IMR-90 (cell line): ENCODE measurements at regions not wholly inside any gene's neighbourhood (a gene's known extent, or its start where the extent isn't known, plus 50 kb on each side); places are given as distances from the start of the nearest gene placed in this dataset.

Experiments used
- ATAC-seq: fragments of 200-7000 bp; cut with Tn5 transposase; 2 replicates; pipeline ENCODE4 v1.9.1; 2020; ENCODE audit warnings: low read depth, mild to moderate bottlenecking, moderate library complexity
- BruUV-seq: library from RNA; stranded (reverse); fragments of 400-500 nt; replicated peaks from 2 replicates; lab custom pipeline; 2021; lab: Mats Ljungman, UMichigan
- CTCF ChIA-PET: fragments of 300-600 bp; formaldehyde crosslinking; extraction: SDS; loops from one replicate; lab custom pipeline; 2021; ENCODE audit warnings: antibody characterized with exemption; lab: Yijun Ruan, JAX
- POLR2A ChIA-PET: fragments of 300-600 bp; sonication (Branson Sonifier 250); formaldehyde crosslinking; loops from one replicate; lab custom pipeline; 2022; ENCODE audit warnings: antibody characterized with exemption; ENCODE audit not compliant: unreplicated experiment; lab: Charles Lee
- DNase-seq: peaks from one replicate; pipeline ENCODE4 v3.0.0; 2013
- H2AFZ ChIP-seq: replicated peaks from 2 replicates; pipeline ENCODE3; 2013; ENCODE audit warnings: low read length, mild to moderate bottlenecking; ENCODE audit not compliant: poor library complexity
- H2AK5ac ChIP-seq: 2 replicates; pipeline ENCODE4 v1.6.1; 2013; ENCODE audit warnings: low read depth, low read length, inconsistent platforms
- H2AK9ac ChIP-seq: replicated peaks from 2 replicates; pipeline ENCODE3; 2013; ENCODE audit warnings: mild to moderate bottlenecking, low read depth, low read length, moderate library complexity; ENCODE audit not compliant: poor library complexity
- H2BK120ac ChIP-seq: 2 replicates; pipeline ENCODE4 v1.6.1; 2013; ENCODE audit warnings: low read depth, low read length, inconsistent platforms
- H2BK15ac ChIP-seq: 3 replicates; pipeline ENCODE4 v1.6.1; 2013; ENCODE audit warnings: low read depth, low read length, inconsistent platforms
- H2BK20ac ChIP-seq: 2 replicates; pipeline ENCODE4 v1.6.1; 2013; ENCODE audit warnings: low read depth, mild to moderate bottlenecking, inconsistent platforms, low read length, moderate library complexity
- H2BK5ac ChIP-seq: 2 replicates; pipeline ENCODE4 v1.6.1; 2013; ENCODE audit warnings: mild to moderate bottlenecking, low read depth, low read length, inconsistent platforms; ENCODE audit not compliant: poor library complexity, severe bottlenecking
- H3K14ac ChIP-seq: replicated peaks from 2 replicates; pipeline ENCODE4 v1.6.1; 2013; ENCODE audit warnings: low read depth, low read length, inconsistent platforms
- H3K18ac ChIP-seq: 2 replicates; pipeline ENCODE4 v1.6.1; 2013; ENCODE audit warnings: low read depth, low read length, control low read depth
- H3K23ac ChIP-seq: 2 replicates; pipeline ENCODE4 v1.6.1; 2013; ENCODE audit warnings: low read depth, low read length, inconsistent platforms
- H3K27ac ChIP-seq: 2 replicates; pipeline ENCODE4 v1.5.1; 2013; ENCODE audit warnings: mild to moderate bottlenecking, control low read depth, low read length; ENCODE audit not compliant: insufficient read depth
- H3K27me3 ChIP-seq: 2 replicates; pipeline ENCODE4 v1.6.1; 2013; ENCODE audit warnings: low read length; ENCODE audit not compliant: control insufficient read depth, insufficient read depth
- H3K36me3 ChIP-seq: 2 replicates; pipeline ENCODE4 v1.6.1; 2013; ENCODE audit warnings: low read length, mixed read lengths; ENCODE audit not compliant: control insufficient read depth, insufficient read depth
- H3K4ac ChIP-seq: 2 replicates; pipeline ENCODE4 v1.6.1; 2013; ENCODE audit warnings: low read depth, low read length, inconsistent platforms
- H3K4me1 ChIP-seq: 2 replicates; pipeline ENCODE4 v1.6.1; 2013; ENCODE audit warnings: low read length, mixed read lengths; ENCODE audit not compliant: control insufficient read depth, insufficient read depth
- H3K4me2 ChIP-seq: 2 replicates; pipeline ENCODE4 v1.6.1; 2013; ENCODE audit warnings: low read depth, mild to moderate bottlenecking, control low read depth, low read length, moderate library complexity
- H3K4me3 ChIP-seq: 2 replicates; pipeline ENCODE4 v1.5.1; 2013; ENCODE audit warnings: low read depth, mild to moderate bottlenecking, control low read depth, low read length, moderate library complexity; ENCODE audit not compliant: insufficient read depth
- H3K56ac ChIP-seq: 2 replicates; pipeline ENCODE4 v1.6.1; 2013; ENCODE audit warnings: low read length, inconsistent platforms; ENCODE audit not compliant: insufficient read depth; ENCODE audit errors: extremely low read depth
- H3K79me1 ChIP-seq, 2 experiments: 2 replicates each; pipeline ENCODE4 v1.6.1; 2013; ENCODE audit warnings: low read length in 2 of 2, inconsistent platforms in 1 of 2, low read depth in 1 of 2
- H3K9ac ChIP-seq: 2 replicates; pipeline ENCODE4 v1.6.1; 2013; ENCODE audit warnings: low read depth, low read length, control low read depth
- H3K9me1 ChIP-seq: 2 replicates; pipeline ENCODE4 v1.6.1; 2013; ENCODE audit warnings: low read length, inconsistent platforms; ENCODE audit not compliant: insufficient read depth
- H3K9me3 ChIP-seq: 2 replicates; pipeline ENCODE4 v1.6.1; 2013; ENCODE audit warnings: low read length; ENCODE audit not compliant: control insufficient read depth, insufficient read depth
- H4K20me1 ChIP-seq: 2 replicates; pipeline ENCODE4 v1.6.1; 2013; ENCODE audit warnings: low read length, inconsistent platforms; ENCODE audit not compliant: insufficient read depth
- H4K5ac ChIP-seq: 2 replicates; pipeline ENCODE4 v1.6.1; 2013; ENCODE audit warnings: mild to moderate bottlenecking, low read depth, low read length, control low read depth
- H4K8ac ChIP-seq, 2 experiments: 2 replicates each; pipeline ENCODE4 v1.6.1; 2013; ENCODE audit warnings: low read depth in 2 of 2, low read length in 2 of 2, control low read depth in 1 of 2, inconsistent platforms in 1 of 2
- H4K91ac ChIP-seq: 2 replicates; pipeline ENCODE4 v1.6.1; 2013; ENCODE audit warnings: low read depth, low read length, inconsistent platforms; ENCODE audit not compliant: insufficient read depth
- CEBPB ChIP-seq: IDR thresholded peaks from 2 replicates; pipeline ENCODE4 v1.6.1; 2012; ENCODE audit warnings: low read depth, low read length, improper control_type of control experiment
- CTCF ChIP-seq: conservative IDR thresholded peaks from 2 replicates; pipeline ENCODE4 v1.5.1; 2012; ENCODE audit warnings: mild to moderate bottlenecking, low read depth, low read length, improper control_type of control experiment
- FOS ChIP-seq: fragments of 150-350 bp; IDR thresholded peaks from 2 replicates; pipeline ENCODE4 v1.6.1; 2016; ENCODE audit warnings: low read depth, low read length
- MAZ ChIP-seq: IDR thresholded peaks from 2 replicates; pipeline ENCODE4 v1.6.1; 2012; ENCODE audit warnings: low read depth, mild to moderate bottlenecking, low read length, improper control_type of control experiment, moderate library complexity, borderline replicate concordance
- POLR2A ChIP-seq: IDR thresholded peaks from 2 replicates; pipeline ENCODE4 v1.6.1; 2012; ENCODE audit warnings: mild to moderate bottlenecking, low read depth, low read length
- RAD21 ChIP-seq: IDR thresholded peaks from 2 replicates; pipeline ENCODE4 v1.6.1; 2012; ENCODE audit warnings: low read length, improper control_type of control experiment
- SMC3 ChIP-seq: fragments of 150-350 bp; IDR thresholded peaks from 2 replicates; pipeline ENCODE4 v1.6.1; 2016; ENCODE audit warnings: low read depth, mild to moderate bottlenecking, antibody characterized with exemption, low read length, moderate library complexity
- USF2 ChIP-seq: fragments of 150-350 bp; IDR thresholded peaks from 2 replicates; pipeline ENCODE4 v1.6.1; 2017; ENCODE audit warnings: mild to moderate bottlenecking, antibody characterized with exemption, low read length, low read depth
- WGBS, 2 experiments: methylation state at CpG; one replicate each; pipeline versions ENCODE4 v1.1.5 to v1.1.7; 2013; ENCODE audit warnings: missing lambda C conversion rate in 2 of 2; ENCODE audit not compliant: insufficient read length in 1 of 2; ENCODE audit errors: extremely low coverage in 2 of 2; 5-methylcytosine and 5-hydroxymethylcytosine counted together
- dilution Hi-C: fragments of 300-500 bp; cut with HindIII; formaldehyde crosslinking; loops from one replicate; pipeline ENCODE4 v1.14.3; 2018; ENCODE audit warnings: low sequenced_read_pairs; ENCODE audit not compliant: unreplicated experiment
- in situ Hi-C: fragments of 300-500 bp; cut with MboI; formaldehyde crosslinking; loops from 3 replicates; pipeline ENCODE4 v1.14.3; 2019; ENCODE audit warnings: low sequenced_read_pairs, inconsistent platforms, mixed read lengths
- intact Hi-C: fragments of 100-400 bp; cut with micrococcal nuclease; formaldehyde crosslinking; loops from 2 replicates; pipeline ENCODE4 v1.10.0; 2022

GRCh38 chr13:111597618-111598017 lies 277.2 kb downstream of the TEX29 start:
- Histone ChIP-seq H3K4ac (no peak overlapping the region), H4K8ac (no peak overlapping the region), H2BK120ac (no peak overlapping the region), H3K23ac (no peak overlapping the region), H3K18ac (no peak overlapping the region), H2BK5ac (no peak overlapping the region), H2AK9ac (no peak overlapping the region), H2AFZ (no peak overlapping the region), H3K14ac (no peak overlapping the region), H4K91ac (no peak overlapping the region), H3K4me2 (no peak overlapping the region), H3K56ac (no peak overlapping the region), H3K9ac (no peak overlapping the region), H3K9me3 (peaks cover 46% of the 10 kb centered on the region), H3K79me1 (no peaks in the 10 kb centered on the region), H3K36me3 (no peaks in the 10 kb centered on the region), H3K4me1 (no peaks in the 10 kb centered on the region), H2BK20ac (no peak overlapping the region), H3K27ac (no peak overlapping the region), H4K5ac (no peak overlapping the region), H3K27me3 (no peaks in the 10 kb centered on the region), H2AK5ac (no peak overlapping the region), H2BK15ac (no peak overlapping the region), H4K20me1 (no peaks in the 10 kb centered on the region), H3K4me3 (no peak overlapping the region), H3K9me1 (no peaks in the 10 kb centered on the region)
- no TSS peak for BruUV-seq
- POLR2A ChIA-PET = no interaction called here
- 35% methylated on average over 5 of the region's 12 CpGs; no CpG with 5 or more reads in 1 of the 2 experiments for WGBS, 2 experiments
- CTCF ChIA-PET = no interaction called here
- intact Hi-C loops (no loop called here), in situ Hi-C loops (no loop called here), dilution Hi-C loops (no loop called here)
- DNase-seq = no peak
- no peak for TF ChIP-seq POLR2A
- TF ChIP-seq RAD21 = no peak
- no peak for TF ChIP-seq MAZ
- no peak for TF ChIP-seq FOS
- TF ChIP-seq SMC3 = no peak
- TF ChIP-seq CEBPB = no peak
- no peak for TF ChIP-seq CTCF
- no peak for TF ChIP-seq USF2
- no peak for ATAC-seq
